NT2/D1 (cell line): ENCODE measurements at regions not wholly inside any gene's neighbourhood (a gene's known extent, or its start where the extent isn't known, plus 50 kb on each side); places are given as distances from the start of the nearest gene placed in this dataset.

Experiments used
- SUZ12 ChIP-seq: IDR thresholded peaks from 2 replicates; pipeline ENCODE4 v1.6.1; 2011; ENCODE audit not compliant: insufficient read length, insufficient read depth; ENCODE audit errors: extremely low read depth
- ZNF274 ChIP-seq: IDR thresholded peaks from 2 replicates; pipeline ENCODE4 v1.6.1; 2011; ENCODE audit warnings: mild to moderate bottlenecking, low read depth, low read length

DNA sequence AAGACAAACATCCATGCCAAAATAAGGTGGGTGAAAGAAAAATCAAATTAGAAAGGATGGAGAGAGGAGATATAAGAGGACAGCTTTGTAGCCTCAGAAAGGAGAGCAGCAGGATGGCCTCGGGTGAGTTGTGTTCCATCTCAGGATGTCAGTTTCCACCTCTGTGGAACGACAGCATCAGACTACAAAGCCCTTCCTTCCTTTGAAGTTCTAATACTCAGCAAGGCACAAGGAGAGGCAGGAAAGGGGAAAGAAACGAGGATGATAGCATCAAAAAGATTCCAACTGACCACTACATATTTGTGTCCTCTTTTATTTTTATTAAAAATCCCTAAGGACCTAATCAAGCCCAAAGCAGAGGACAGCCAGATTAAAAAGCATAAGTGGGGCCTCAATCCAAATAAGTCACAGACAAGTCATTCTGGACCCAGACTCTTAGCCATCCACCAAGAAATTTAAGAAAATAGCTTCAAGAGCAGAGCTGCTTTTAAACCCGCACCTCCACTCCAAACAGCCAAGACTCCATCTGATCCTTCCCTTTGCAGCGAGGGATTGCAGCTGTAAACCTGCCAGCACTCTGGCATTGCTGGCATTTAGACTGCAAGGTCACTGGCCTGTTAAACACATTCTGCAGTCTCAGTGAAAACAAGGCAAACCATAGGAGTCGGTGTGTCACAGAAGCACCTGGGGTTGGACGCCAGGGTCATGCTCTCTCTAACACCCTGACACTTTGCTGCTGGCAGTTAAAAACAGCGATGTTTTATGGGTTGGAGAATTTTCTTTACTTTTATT lies 314.5 kb upstream of the CHAC2 start:
- TF ChIP-seq SUZ12 (no peak), ZNF274 (no peak)
